ENCODE measurements at regions not wholly inside any gene's neighbourhood (a gene's known extent, or its start where the extent isn't known, plus 50 kb on each side); places are given as distances from the start of the nearest gene placed in this dataset.

DNA sequence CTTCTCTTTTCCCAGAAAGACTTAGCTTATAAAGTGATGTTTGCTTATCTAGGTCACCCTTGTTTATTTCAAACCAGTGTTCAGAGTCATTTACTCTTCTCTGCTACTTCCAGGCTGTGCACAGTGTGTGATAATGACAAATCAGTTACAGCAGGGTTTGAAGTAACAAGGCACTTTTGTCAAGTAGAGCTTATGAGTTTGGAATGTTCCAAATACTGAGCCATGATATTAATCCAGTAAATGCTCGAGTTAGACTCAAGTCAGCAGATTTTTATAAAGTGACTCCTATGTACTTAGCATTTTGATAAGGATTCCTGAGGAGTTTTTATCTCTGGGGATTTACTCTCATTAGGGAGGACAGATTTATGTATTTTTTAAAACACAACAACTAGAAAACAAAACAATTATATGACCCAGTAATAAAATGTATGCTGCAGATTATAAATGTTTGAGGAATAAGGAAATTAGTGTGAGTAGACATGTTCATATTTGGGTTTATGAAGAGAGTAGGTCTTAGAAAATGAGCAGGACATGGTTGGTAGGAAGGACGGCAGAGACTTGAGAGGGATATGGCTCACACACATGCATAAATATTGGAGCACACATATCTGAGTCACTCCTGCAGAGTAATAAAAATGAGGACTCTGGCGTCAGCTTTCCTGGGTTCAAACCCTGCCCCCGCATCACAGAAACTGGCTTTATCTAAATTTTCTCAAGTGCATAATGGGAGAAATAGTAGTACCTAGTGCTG lies 271.2 kb downstream of the FBXO8 start:
- Mint-ChIP-seq H3K27me3 (ENCODE audit: low read depth, unreplicated experiment) (no peaks in the 10 kb centered on the region), H3K4me3 (ENCODE audit: unreplicated experiment) (no peak overlapping the region), H3K27ac (ENCODE audit: unreplicated experiment) (no peak overlapping the region), H3K36me3 (ENCODE audit: low read depth, unreplicated experiment) (no peaks in the 10 kb centered on the region), H3K9me3 (ENCODE audit: unreplicated experiment) (no peaks in the 10 kb centered on the region), H3K4me1 (ENCODE audit: low read depth, unreplicated experiment) (no peaks in the 10 kb centered on the region)
- Histone ChIP-seq H4K20me1 (ENCODE audit: insufficient read depth, low read length) (no peaks in the 10 kb centered on the region), H3K27me3 (ENCODE audit: insufficient read depth, low read length) (no peaks in the 10 kb centered on the region), H3K4me3 (ENCODE audit: insufficient read depth, low read depth, low read length) (no peak overlapping the region), H3K9me3 (ENCODE audit: insufficient read depth, low read depth, low read length) (no peaks in the 10 kb centered on the region), H3K4me1 (ENCODE audit: insufficient read depth, low read length) (no peaks in the 10 kb centered on the region), H3K79me2 (ENCODE audit: insufficient read depth, low read length) (no peaks in the 10 kb centered on the region), H2AFZ (ENCODE audit: low read depth, low read length) (no peak overlapping the region), H3K27ac (ENCODE audit: low read depth, low read length) (no peak overlapping the region), H3K36me3 (ENCODE audit: insufficient read depth, low read length) (no peaks in the 10 kb centered on the region), H3K9ac (ENCODE audit: low read length) (no peak overlapping the region), H3K4me2 (ENCODE audit: low read length) (no peak overlapping the region)
- FAIRE-seq (no peak), DNase-seq (ENCODE audit: low read depth) (no peak)
- TF ChIP-seq EZH2 (IDR thresholded peaks at IDR 0.05; ENCODE audit: insufficient read depth, low read length), result no peak
- TF ChIP-seq, protein P1, sequence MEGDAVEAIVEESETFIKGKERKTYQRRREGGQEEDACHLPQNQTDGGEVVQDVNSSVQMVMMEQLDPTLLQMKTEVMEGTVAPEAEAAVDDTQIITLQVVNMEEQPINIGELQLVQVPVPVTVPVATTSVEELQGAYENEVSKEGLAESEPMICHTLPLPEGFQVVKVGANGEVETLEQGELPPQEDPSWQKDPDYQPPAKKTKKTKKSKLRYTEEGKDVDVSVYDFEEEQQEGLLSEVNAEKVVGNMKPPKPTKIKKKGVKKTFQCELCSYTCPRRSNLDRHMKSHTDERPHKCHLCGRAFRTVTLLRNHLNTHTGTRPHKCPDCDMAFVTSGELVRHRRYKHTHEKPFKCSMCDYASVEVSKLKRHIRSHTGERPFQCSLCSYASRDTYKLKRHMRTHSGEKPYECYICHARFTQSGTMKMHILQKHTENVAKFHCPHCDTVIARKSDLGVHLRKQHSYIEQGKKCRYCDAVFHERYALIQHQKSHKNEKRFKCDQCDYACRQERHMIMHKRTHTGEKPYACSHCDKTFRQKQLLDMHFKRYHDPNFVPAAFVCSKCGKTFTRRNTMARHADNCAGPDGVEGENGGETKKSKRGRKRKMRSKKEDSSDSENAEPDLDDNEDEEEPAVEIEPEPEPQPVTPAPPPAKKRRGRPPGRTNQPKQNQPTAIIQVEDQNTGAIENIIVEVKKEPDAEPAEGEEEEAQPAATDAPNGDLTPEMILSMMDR (IDR thresholded peaks at IDR 0.05; ENCODE audit: insufficient read depth, low read depth, low read length), result no peak

DNA sequence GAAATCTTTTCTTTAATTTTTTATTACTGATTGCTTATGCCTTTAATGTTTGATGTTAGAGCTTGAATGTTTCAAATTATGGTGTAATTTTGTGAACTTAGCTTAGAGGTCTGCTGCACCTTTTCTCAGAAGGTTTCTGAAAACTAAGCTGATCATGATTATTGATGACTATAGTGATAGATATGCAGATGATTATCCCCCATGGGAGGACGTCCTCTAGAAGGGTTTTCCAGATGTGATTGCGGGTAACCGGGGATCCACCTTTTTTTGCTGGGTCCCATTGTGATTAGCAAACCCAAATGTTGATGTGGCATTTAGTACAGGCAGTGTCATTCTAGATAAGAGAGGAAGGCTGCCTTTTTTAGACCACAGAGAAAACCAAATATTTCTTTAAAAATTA lies 272.9 kb downstream of the FBXO8 start:
- Mint-ChIP-seq H3K27me3 (ENCODE audit: low read depth, unreplicated experiment) (peaks cover 1% of the 10 kb centered on the region), H3K36me3 (ENCODE audit: low read depth, unreplicated experiment) (no peaks in the 10 kb centered on the region), H3K9me3 (ENCODE audit: unreplicated experiment) (no peaks in the 10 kb centered on the region), H3K4me3 (ENCODE audit: unreplicated experiment) (no peak overlapping the region), H3K4me1 (ENCODE audit: low read depth, unreplicated experiment) (no peaks in the 10 kb centered on the region), H3K27ac (ENCODE audit: unreplicated experiment) (no peak overlapping the region)
- H3K79me2 ChIP-seq (ENCODE audit: insufficient read depth, low read length), result no peaks in the 10 kb centered on the region
- no peak overlapping the region for H3K27ac ChIP-seq (ENCODE audit: low read depth, low read length)
- H3K4me2 ChIP-seq (ENCODE audit: low read length), result no peak overlapping the region
- TF ChIP-seq, protein P1 (IDR thresholded peaks at IDR 0.05; ENCODE audit: insufficient read depth, low read depth, low read length), result no peak
- no peak for TF ChIP-seq EZH2 (IDR thresholded peaks at IDR 0.05; ENCODE audit: insufficient read depth, low read length)
- H3K27me3 ChIP-seq (ENCODE audit: insufficient read depth, low read length), result no peaks in the 10 kb centered on the region
- H3K4me3 ChIP-seq (ENCODE audit: insufficient read depth, low read depth, low read length), result no peak overlapping the region
- H3K4me1 ChIP-seq (ENCODE audit: insufficient read depth, low read length), result no peaks in the 10 kb centered on the region
- H3K9ac ChIP-seq (ENCODE audit: low read length), result no peak overlapping the region
- DNase-seq (ENCODE audit: low read depth) (no peak), FAIRE-seq (no peak)
- H3K9me3 ChIP-seq (ENCODE audit: insufficient read depth, low read depth, low read length), result no peaks in the 10 kb centered on the region
- no peak overlapping the region for H2AFZ ChIP-seq (ENCODE audit: low read depth, low read length)
- no peaks in the 10 kb centered on the region for H4K20me1 ChIP-seq (ENCODE audit: insufficient read depth, low read length)
- H3K36me3 ChIP-seq (ENCODE audit: insufficient read depth, low read length), result no peaks in the 10 kb centered on the region
